Esophagus muscularis mucosa (tissue), 4 donors: ENCODE measurements at regions not wholly inside any gene's neighbourhood (a gene's known extent, or its start where the extent isn't known, plus 50 kb on each side); places are given as distances from the start of the nearest gene placed in this dataset.
A peak's percentile ranks its signal among the peaks of the same experiment; 100 is the strongest.

Experiments
- DNase-seq: peaks from one replicate; pipeline ENCODE4 v3.0.0-alpha.2; 2017; ENCODE audit errors: extremely low spot score
- H3K27ac ChIP-seq, 4 donors: fragments of 200-600 bp; sonication (generic); replicated peaks in 1 of 4; 1 replicate in 3 of 4; 2 replicates in 1 of 4; pipeline ENCODE4 v1.5.1; 2016 to 2019; ENCODE audit warnings: mild to moderate bottlenecking in 1 of 4
- H3K27me3 ChIP-seq, 4 donors: fragments of 200-600 bp; sonication (generic); one replicate each; pipeline versions ENCODE4 v1.5.1 to v1.6.0; 2016 to 2019
- H3K36me3 ChIP-seq, 4 donors: fragments of 200-600 bp; sonication (generic); one replicate each; pipeline ENCODE4 v1.5.1; 2016 to 2019
- H3K4me1 ChIP-seq, 4 donors: fragments of 200-600 bp; sonication (generic); one replicate each; pipeline ENCODE4 v1.5.1; 2016 to 2019
- H3K4me3 ChIP-seq, 4 donors: fragments of 200-600 bp; sonication (generic); 1 replicate in 2 of 4; 2 replicates in 2 of 4; pipeline ENCODE4 v1.5.1; 2016 to 2019; ENCODE audit warnings: mild to moderate bottlenecking in 4 of 4, moderate library complexity in 1 of 4
- H3K9me3 ChIP-seq, 4 donors: fragments of 200-600 bp; sonication (generic); 1 replicate in 3 of 4; 2 replicates in 1 of 4; pipeline ENCODE4 v1.5.1; 2016 to 2019
- EP300 ChIP-seq: sonication (generic); formaldehyde crosslinking; IDR thresholded peaks from one replicate; pipeline ENCODE4 v1.6.1; 2017; ENCODE audit warnings: antibody characterized with exemption
- POLR2A ChIP-seq: fragments of 450-650 bp; IDR thresholded peaks from one replicate; pipeline ENCODE4 v1.6.1; 2017; ENCODE audit warnings: antibody characterized with exemption, moderate library complexity, mild to moderate bottlenecking, low read depth
- POLR2AphosphoS5 ChIP-seq, 2 donors: sonication (generic); formaldehyde crosslinking; IDR thresholded peaks; one replicate each; pipeline ENCODE4 v1.6.1; 2017; ENCODE audit warnings: antibody characterized with exemption in 2 of 2
- WGBS: methylation state at CpG from one replicate; pipeline ENCODE4 v1.1.5; 2018; 5-methylcytosine and 5-hydroxymethylcytosine counted together
- intact Hi-C: fragments of 100-400 bp; cut with DNase I; formaldehyde crosslinking; loops from one replicate; pipeline ENCODE4 v1.15.1; 2023
- TF ChIP-seq, protein P1 (sequence below), 3 experiments: fragments of 200-600 bp in 2 of 3; fragments of 450-650 bp in 1 of 3; sonication (generic) in 2 of 3; IDR thresholded peaks; one replicate each; pipeline ENCODE4 v1.5.1; 2017 to 2019; ENCODE audit warnings: antibody characterized with exemption in 3 of 3, mild to moderate bottlenecking in 2 of 3, moderate library complexity in 1 of 3

GRCh38 chr3:139774560-139775302 is 97.0 kb upstream of the NMNAT3 start:
- TF ChIP-seq, protein P1, sequence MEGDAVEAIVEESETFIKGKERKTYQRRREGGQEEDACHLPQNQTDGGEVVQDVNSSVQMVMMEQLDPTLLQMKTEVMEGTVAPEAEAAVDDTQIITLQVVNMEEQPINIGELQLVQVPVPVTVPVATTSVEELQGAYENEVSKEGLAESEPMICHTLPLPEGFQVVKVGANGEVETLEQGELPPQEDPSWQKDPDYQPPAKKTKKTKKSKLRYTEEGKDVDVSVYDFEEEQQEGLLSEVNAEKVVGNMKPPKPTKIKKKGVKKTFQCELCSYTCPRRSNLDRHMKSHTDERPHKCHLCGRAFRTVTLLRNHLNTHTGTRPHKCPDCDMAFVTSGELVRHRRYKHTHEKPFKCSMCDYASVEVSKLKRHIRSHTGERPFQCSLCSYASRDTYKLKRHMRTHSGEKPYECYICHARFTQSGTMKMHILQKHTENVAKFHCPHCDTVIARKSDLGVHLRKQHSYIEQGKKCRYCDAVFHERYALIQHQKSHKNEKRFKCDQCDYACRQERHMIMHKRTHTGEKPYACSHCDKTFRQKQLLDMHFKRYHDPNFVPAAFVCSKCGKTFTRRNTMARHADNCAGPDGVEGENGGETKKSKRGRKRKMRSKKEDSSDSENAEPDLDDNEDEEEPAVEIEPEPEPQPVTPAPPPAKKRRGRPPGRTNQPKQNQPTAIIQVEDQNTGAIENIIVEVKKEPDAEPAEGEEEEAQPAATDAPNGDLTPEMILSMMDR (IDR thresholded peaks at IDR 0.05) = no peak
- no peak overlapping the region for H3K27ac ChIP-seq
- H3K27me3 ChIP-seq = no peaks in the 10 kb centered on the region
- no peak for DNase-seq
- 64% methylated on average over 7 of the region's 7 CpGs for WGBS
- no peak overlapping the region for H3K4me3 ChIP-seq
- no peaks in the 10 kb centered on the region for H3K4me1 ChIP-seq
- no peaks in the 10 kb centered on the region for H3K9me3 ChIP-seq
- intact Hi-C loops = no loop called here
- no peaks in the 10 kb centered on the region for H3K36me3 ChIP-seq

GRCh38 chr3:139772539-139773500 is 95.0 kb upstream of the NMNAT3 start:
- intact Hi-C loops = no loop called here
- Histone ChIP-seq H3K4me3 (no peak overlapping the region), H3K36me3 (no peaks in the 10 kb centered on the region), H3K4me1 (no peaks in the 10 kb centered on the region), H3K9me3 (no peaks in the 10 kb centered on the region), H3K27ac (no peak overlapping the region), H3K27me3 (no peaks in the 10 kb centered on the region)
- TF ChIP-seq, protein P1 (IDR thresholded peaks at IDR 0.05) = no peak
- TF ChIP-seq POLR2A (no peak), POLR2AphosphoS5 (IDR thresholded peaks at IDR 0.05) (no peak), EP300 (no peak)
- 70% methylated on average over 7 of the region's 7 CpGs for WGBS
- DNase-seq = peak; percentile 26

- Histone ChIP-seq H3K27ac (no peak overlapping the region), H3K4me3 (no peak overlapping the region), H3K36me3 (no peaks in the 10 kb centered on the region), H3K27me3 (no peaks in the 10 kb centered on the region), H3K4me1 (no peaks in the 10 kb centered on the region), H3K9me3 (no peaks in the 10 kb centered on the region)
- intact Hi-C loops = no loop called here
- TF ChIP-seq POLR2AphosphoS5 (IDR thresholded peaks at IDR 0.05) = no peak
- no peak for TF ChIP-seq POLR2A
- TF ChIP-seq, protein P1 (IDR thresholded peaks at IDR 0.05) = no peak
- no peak for TF ChIP-seq EP300
- DNase-seq = peak; percentile 86
- WGBS = 16% methylated on average over 2 of the region's 2 CpGs
These were observed 93.6 kb upstream of the NMNAT3 start for GRCh38 chr3:139771331-139771730.

- Histone ChIP-seq H3K27ac (no peak overlapping the region), H3K9me3 (no peaks in the 10 kb centered on the region), H3K4me3 (no peak overlapping the region), H3K4me1 (no peaks in the 10 kb centered on the region), H3K36me3 (no peaks in the 10 kb centered on the region), H3K27me3 (no peaks in the 10 kb centered on the region)
- intact Hi-C loops = no loop called here
- TF ChIP-seq, protein P1 (IDR thresholded peaks at IDR 0.05) = no peak
- TF ChIP-seq POLR2A = no peak
- TF ChIP-seq EP300 = no peak
- TF ChIP-seq POLR2AphosphoS5 (IDR thresholded peaks at IDR 0.05) = no peak
- DNase-seq = peak; percentile 37
- WGBS = 89% methylated on average over 7 of the region's 7 CpGs
These were observed 92.8 kb upstream of the NMNAT3 start for GRCh38 chr3:139770577-139770976.
